HUES48 (cell line): ENCODE measurements at regions not wholly inside any gene's neighbourhood (a gene's known extent, or its start where the extent isn't known, plus 50 kb on each side); places are given as distances from the start of the nearest gene placed in this dataset.
"Not testable (repeated sequence)": the region's sequence is repeated elsewhere in the genome, so short reads cannot be mapped to it uniquely, and the experiment has no call there.

Experiments
- H3K27ac ChIP-seq: one replicate; pipeline ENCODE4 v1.7.0; 2013; ENCODE audit warnings: low read depth, low read length, inconsistent platforms
- H3K27me3 ChIP-seq: 2 replicates; pipeline ENCODE4 v1.6.1; 2013; ENCODE audit warnings: mild to moderate bottlenecking, low read length; ENCODE audit not compliant: control insufficient read depth, insufficient read depth
- H3K36me3 ChIP-seq: 2 replicates; pipeline ENCODE4 v1.6.1; 2013; ENCODE audit warnings: low read length; ENCODE audit not compliant: control insufficient read depth, insufficient read depth
- H3K4me1 ChIP-seq: 2 replicates; pipeline ENCODE4 v1.6.1; 2013; ENCODE audit warnings: mild to moderate bottlenecking, low read length; ENCODE audit not compliant: control insufficient read depth, insufficient read depth
- H3K4me3 ChIP-seq: 2 replicates; pipeline ENCODE4 v1.5.1; 2013; ENCODE audit warnings: mild to moderate bottlenecking, low read depth, low read length
- H3K9ac ChIP-seq: 2 replicates; pipeline ENCODE4 v1.6.1; 2013; ENCODE audit warnings: mild to moderate bottlenecking, low read depth, low read length, moderate library complexity
- H3K9me3 ChIP-seq: 2 replicates; pipeline ENCODE4 v1.6.1; 2013; ENCODE audit warnings: low read length; ENCODE audit not compliant: control insufficient read depth, insufficient read depth

- H3K36me3 ChIP-seq, result no peaks in the 10 kb centered on the region
- H3K27me3 ChIP-seq, result no peaks in the 10 kb centered on the region
- peaks cover 7% of the 10 kb centered on the region for H3K4me1 ChIP-seq
- no peak overlapping the region for H3K27ac ChIP-seq
- H3K9ac ChIP-seq, result no peak overlapping the region
- no peak overlapping the region for H3K4me3 ChIP-seq
- H3K9me3 ChIP-seq, result peaks cover 5% of the 10 kb centered on the region; the same call in 1 of the 2 replicates
Observed at GRCh38 chr19:28632371-28633080, 580.4 kb downstream of the UQCRFS1 start.

GRCh38 chr19:28631961-28632360, 581.0 kb downstream of the UQCRFS1 start:
- Histone ChIP-seq H3K36me3 (no peaks in the 10 kb centered on the region), H3K27ac (no peak overlapping the region), H3K9ac (no peak overlapping the region), H3K4me3 (no peak overlapping the region), H3K27me3 (no peaks in the 10 kb centered on the region), H3K9me3 (peaks cover 7% of the 10 kb centered on the region; the same call in 1 of the 2 replicates), H3K4me1 (peaks cover 7% of the 10 kb centered on the region)

- H3K27me3 ChIP-seq, result no peaks in the 10 kb centered on the region
- no peak overlapping the region for H3K4me3 ChIP-seq
- H3K9ac ChIP-seq, result no peak overlapping the region
- no peak overlapping the region for H3K27ac ChIP-seq
- H3K4me1 ChIP-seq, result no peaks in the 10 kb centered on the region
- H3K36me3 ChIP-seq, result no peaks in the 10 kb centered on the region
- peaks cover 7% of the 10 kb centered on the region; the same call in 1 of the 2 replicates for H3K9me3 ChIP-seq
Observed at GRCh38 chr19:28627669-28628068, 585.3 kb downstream of the UQCRFS1 start.

GRCh38 chr19:28626407-28626806, 586.5 kb downstream of the UQCRFS1 start:
- not testable (repeated sequence) for H3K4me1 ChIP-seq, H3K4me3 ChIP-seq, H3K27ac ChIP-seq, H3K9ac ChIP-seq, H3K9me3 ChIP-seq, H3K27me3 ChIP-seq, H3K36me3 ChIP-seq

- peaks cover 8% of the 10 kb centered on the region; the same call in 1 of the 2 replicates for H3K9me3 ChIP-seq
- H3K27ac ChIP-seq, result no peak overlapping the region
- no peaks in the 10 kb centered on the region for H3K36me3 ChIP-seq
- no peaks in the 10 kb centered on the region for H3K27me3 ChIP-seq
- no peaks in the 10 kb centered on the region for H3K4me1 ChIP-seq
- no peak overlapping the region for H3K9ac ChIP-seq
- no peak overlapping the region for H3K4me3 ChIP-seq
Observed at GRCh38 chr19:28619816-28620429, 593.0 kb downstream of the UQCRFS1 start.

- Histone ChIP-seq H3K36me3 (no peaks in the 10 kb centered on the region; the same call in 1 of the 2 replicates), H3K9me3 (peaks cover 18% of the 10 kb centered on the region; the same call in 1 of the 2 replicates), H3K9ac (no peak overlapping the region), H3K4me3 (no peak overlapping the region), H3K4me1 (no peaks in the 10 kb centered on the region), H3K27me3 (no peaks in the 10 kb centered on the region), H3K27ac (no peak overlapping the region)
Observed at GRCh38 chr19:28618504-28618903, 594.4 kb downstream of the UQCRFS1 start.

- Histone ChIP-seq H3K4me3 (no peak overlapping the region), H3K27ac (no peak overlapping the region), H3K9me3 (peaks cover 20% of the 10 kb centered on the region), H3K36me3 (no peaks in the 10 kb centered on the region; the same call in 1 of the 2 replicates), H3K4me1 (no peaks in the 10 kb centered on the region), H3K27me3 (no peaks in the 10 kb centered on the region), H3K9ac (no peak overlapping the region)
Observed at GRCh38 chr19:28615966-28616365, 597.0 kb downstream of the UQCRFS1 start.

GRCh38 chr19:28615546-28615916, 597.4 kb downstream of the UQCRFS1 start:
- Histone ChIP-seq H3K27ac (no peak overlapping the region), H3K9ac (no peak overlapping the region), H3K27me3 (no peaks in the 10 kb centered on the region), H3K4me3 (no peak overlapping the region), H3K9me3 (peaks cover 20% of the 10 kb centered on the region), H3K36me3 (no peaks in the 10 kb centered on the region; the same call in 1 of the 2 replicates), H3K4me1 (no peaks in the 10 kb centered on the region)

- H3K9me3 ChIP-seq, result peaks cover 20% of the 10 kb centered on the region
- no peaks in the 10 kb centered on the region; the same call in 1 of the 2 replicates for H3K36me3 ChIP-seq
- no peak overlapping the region for H3K4me3 ChIP-seq
- H3K27ac ChIP-seq, result no peak overlapping the region
- no peak overlapping the region for H3K9ac ChIP-seq
- no peaks in the 10 kb centered on the region for H3K27me3 ChIP-seq
- no peaks in the 10 kb centered on the region for H3K4me1 ChIP-seq
Observed at GRCh38 chr19:28614634-28615545, 598.1 kb downstream of the UQCRFS1 start.

- no peaks in the 10 kb centered on the region for H3K27me3 ChIP-seq
- no peak overlapping the region for H3K9ac ChIP-seq
- no peak overlapping the region for H3K4me3 ChIP-seq
- no peaks in the 10 kb centered on the region; the same call in 1 of the 2 replicates for H3K36me3 ChIP-seq
- no peaks in the 10 kb centered on the region for H3K4me1 ChIP-seq
- H3K27ac ChIP-seq, result no peak overlapping the region
- peaks cover 22% of the 10 kb centered on the region for H3K9me3 ChIP-seq
Observed at GRCh38 chr19:28612275-28612769, 600.6 kb downstream of the UQCRFS1 start.
